Activated CD4-positive, alpha-beta T cell treated with anti-CD3 and anti-CD28 coated beads for 1 hour (primary cell): ENCODE measurements at regions not wholly inside any gene's neighbourhood (a gene's known extent, or its start where the extent isn't known, plus 50 kb on each side); places are given as distances from the start of the nearest gene placed in this dataset.
A peak's percentile ranks its signal among the peaks of the same experiment; 100 is the strongest.
"Not testable (repeated sequence)": the region's sequence is repeated elsewhere in the genome, so short reads cannot be mapped to it uniquely, and the experiment has no call there.

Source experiments
- DNase-seq: peaks from one replicate; pipeline ENCODE4 v3.0.0-alpha.2; 2020

DNA sequence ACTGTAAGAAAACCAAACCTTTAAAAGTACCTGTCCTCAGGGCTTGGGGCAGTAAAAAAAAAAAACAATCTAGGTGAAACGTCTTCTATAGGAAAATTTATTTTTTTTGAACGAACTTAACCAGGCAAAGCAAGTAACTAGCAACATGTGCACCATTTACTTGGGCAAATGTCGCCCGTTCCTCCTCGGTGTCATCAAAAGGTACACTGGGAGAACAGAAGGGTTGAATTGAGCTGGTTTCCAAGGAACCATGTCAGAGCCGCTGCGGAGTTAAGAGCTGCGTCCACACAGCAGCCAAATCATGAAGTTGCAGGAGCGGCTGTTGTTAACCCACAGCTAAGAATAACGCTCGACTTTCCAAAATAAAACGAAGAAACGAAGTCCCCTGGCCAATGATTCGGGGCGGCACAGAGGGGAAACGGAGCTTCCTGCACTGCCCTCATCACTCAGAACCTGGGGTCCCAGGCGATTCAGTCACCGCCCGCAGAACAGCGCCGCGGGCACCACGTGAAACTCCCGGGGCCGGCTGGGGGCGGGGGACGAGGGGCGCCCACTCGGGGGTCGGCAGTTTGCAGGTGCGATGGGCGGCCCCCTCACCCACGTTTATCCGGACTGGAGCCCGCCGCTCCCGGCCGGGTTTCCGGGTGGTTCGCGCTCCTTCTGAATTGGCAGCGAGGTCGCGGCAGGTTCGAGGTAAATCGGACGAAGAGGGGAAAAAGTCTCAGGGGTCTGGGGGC is 53.6 kb upstream of the PLGLB1 start:
- DNase-seq, result not testable (repeated sequence)

DNA sequence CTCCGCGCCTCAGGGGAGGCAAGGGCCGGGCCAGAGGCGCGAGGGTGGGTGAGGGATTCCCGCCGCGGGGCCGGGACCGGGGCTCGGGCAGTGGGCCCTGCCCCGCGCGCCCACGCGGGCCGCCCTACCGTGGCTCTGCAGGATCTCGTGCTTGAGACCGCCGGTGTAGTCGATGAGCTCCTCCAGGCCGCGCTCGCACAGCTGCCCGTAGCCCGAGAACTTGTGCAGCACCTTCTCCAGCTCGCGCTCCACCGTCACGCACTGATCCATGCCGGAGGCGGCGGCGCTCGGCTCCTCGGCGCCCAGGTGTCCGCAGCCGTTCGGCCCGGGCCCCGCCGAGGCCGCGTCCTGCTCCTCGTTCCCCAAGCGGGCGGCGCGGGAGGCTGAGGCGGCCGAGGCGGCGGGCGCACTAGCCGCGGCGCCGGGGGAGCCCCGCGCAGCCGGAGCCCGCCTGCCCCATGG is 54.2 kb upstream of the PLGLB1 start:
- peak; percentile 44 for DNase-seq

DNA sequence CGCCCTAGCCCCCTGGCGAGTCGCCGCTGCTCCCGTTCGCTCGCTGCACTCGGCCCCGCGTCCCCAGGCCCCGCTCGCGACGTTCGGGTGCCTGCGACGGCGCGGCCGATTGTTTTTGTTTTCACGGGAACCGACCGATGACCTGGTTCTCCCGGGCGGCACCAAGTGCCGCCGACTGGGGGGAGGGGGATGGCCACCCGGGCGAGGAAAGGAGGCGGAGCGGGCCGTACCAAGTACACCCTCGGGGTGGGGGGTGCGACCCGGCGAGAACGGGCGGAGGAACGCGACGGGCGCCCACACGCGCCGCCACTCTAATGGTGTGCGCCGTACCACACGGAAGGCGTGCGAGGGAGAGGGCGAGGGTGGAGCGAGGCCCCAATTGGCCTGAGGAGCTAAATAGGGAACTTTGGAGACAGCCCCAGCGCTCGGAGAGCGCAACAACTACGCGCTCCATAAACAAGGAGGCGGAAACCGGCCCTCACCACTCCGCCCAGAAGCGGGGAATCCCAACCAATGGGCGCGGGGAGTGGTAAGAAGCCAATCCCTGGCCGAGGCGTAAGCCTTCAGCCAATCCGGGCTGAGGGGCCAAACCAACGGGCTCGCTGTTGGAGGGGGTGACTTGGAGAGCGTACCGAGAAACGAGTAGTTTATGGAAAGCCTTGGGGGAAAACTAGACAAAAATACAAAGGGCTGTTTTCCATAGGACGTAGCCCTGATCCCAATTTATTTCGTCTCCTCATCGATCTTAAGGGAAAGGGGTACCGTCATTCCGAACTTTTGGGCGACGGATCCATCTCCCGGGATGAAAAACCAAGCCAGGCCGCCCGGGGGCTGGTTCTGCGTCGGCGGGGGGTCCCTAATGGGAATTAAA is 54.8 kb upstream of the PLGLB1 start:
- peak; percentile 86 for DNase-seq

DNA sequence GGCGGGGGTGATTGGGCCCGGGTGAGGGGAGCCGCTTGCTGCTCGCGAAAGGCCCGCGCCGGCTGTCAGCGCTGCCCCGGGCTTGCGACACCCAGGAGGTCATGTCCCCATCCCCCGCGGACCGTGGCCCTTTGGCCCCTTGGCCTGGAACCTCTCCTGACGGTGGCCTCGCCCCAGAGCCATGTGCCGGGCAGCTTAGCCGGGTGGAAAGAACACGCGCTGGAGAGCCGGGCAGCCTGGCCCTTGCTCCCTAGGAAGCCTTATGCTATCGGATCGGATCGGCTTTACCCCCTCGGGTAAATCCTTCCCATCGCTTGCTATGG is 55.4 kb upstream of the PLGLB1 start:
- not testable (repeated sequence) for DNase-seq

DNA sequence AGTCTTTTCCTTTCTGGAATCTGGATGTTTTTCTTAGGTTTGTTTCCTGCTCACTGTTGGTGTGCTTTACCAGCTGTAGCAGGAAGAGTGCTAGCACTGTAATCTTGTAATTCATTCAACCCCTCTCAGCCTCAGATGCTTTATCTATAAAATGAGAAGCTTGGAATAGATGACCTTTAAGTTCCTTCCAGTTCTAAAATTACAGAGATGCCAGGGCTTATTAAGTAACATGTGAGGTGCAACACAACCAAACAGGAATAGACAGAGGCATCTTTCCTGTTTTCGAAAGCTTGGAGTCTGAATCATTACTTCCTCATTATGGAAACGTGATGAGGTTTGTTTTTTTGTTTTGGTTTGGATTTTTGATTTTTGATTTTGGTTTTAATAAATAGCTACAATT is 60.1 kb upstream of the PLGLB1 start:
- not testable (repeated sequence) for DNase-seq

DNA sequence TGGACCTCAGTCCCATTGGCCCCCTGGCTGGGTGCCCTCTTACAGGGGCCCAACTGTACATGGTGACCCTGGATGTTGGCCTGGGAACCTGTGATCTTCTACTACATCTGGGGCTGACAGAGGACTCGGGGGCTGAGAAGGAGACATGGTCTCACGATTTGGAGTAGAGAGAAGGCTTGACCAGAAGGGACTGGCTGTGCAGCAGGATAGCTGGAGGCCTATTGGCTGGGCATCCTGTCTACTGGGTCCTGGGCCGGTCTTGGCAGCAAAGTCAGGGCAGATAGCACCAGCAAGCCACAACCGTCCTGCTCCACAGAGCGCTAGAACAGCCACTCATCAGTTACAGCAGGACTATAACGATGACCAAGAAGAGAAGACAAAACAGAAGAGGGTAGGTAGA is 66.4 kb upstream of the PLGLB1 start:
- not testable (repeated sequence) for DNase-seq

DNA sequence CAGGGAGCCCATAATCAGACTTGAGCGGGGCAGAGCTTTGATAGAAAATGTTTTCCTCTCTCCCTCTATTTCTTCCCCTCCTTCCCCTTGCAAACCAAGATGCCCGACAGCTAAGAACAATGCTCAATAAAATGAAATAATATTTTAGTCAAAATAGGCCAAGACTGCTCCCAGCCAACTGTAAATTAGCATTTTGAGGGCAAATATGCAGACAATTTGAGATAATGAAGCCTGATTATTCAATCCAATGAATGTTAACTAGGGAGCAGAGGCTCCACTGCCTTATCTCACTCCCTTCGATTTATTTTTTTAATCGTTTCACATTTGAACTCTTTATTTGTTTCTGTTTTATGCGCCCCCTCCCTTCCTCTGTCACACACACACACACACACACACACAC is 67.8 kb upstream of the PLGLB1 start:
- not testable (repeated sequence) for DNase-seq

DNA sequence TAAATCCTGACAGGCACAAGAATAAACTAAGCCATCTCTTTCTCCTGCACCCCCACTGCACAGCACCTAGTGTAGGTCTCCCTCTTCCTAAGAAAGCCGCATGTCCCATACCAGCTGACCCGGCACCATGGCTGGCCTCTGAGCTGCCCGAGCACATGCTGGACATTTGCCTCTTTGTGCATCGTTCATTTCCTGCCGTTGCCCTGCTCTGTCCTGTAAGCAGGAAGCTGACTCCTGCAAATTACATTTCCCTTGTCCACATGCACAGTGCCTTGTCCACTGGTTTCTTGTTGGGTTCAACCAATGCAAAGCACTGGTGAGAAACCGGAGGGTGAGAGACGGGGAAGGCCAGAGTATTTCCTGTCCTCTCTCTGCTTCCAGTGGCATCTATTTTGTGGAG is 71.6 kb upstream of the PLGLB1 start:
- DNase-seq, result not testable (repeated sequence)

DNA sequence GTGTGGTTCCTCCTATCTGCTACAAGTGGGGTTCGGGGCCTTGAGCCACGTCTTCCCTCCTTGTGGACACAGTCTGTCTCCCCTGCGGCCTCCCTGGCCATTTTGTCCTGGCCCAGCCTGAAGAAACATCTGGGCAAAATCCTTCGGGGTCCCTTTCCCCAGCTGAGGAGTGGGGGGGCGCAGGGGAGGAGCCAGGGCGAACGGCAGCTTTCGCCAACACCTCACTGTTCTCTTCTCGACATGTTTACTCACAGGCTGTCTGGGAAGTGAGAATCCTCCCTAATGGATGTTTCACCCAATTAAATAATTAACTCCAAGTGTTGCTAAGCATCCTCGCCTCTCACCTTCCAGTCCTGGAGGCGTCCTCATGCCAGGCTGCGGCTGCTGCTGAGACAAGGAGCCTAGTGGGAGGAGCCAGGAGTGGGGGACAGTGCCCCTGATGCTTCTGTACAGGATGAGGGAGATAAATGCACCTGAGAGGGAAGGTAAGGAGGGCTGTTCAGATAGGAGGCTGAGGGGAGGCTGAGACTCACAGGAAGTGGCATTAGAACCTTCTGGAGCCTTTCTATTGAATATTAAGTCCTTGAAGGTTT is 72.4 kb upstream of the PLGLB1 start:
- DNase-seq, result not testable (repeated sequence)

DNA sequence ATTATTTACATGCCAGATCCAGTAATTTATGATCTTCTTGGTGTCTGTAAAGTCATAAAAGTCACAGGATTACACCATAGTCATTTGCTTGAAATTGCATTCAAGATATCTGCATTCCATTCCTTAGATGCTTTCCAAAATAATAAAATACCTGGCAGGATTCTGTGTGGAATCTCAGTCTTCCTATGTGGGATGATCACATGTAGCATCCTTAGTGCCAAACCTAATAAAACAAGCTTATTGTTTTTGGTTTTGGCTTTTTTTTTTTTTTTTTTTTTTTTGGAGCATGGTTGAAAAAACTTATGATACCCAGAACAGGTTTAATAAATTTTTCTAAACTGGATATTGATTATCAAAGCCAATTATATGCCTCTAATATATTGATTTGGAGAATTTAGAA is 74.2 kb upstream of the PLGLB1 start:
- DNase-seq, result not testable (repeated sequence)

DNA sequence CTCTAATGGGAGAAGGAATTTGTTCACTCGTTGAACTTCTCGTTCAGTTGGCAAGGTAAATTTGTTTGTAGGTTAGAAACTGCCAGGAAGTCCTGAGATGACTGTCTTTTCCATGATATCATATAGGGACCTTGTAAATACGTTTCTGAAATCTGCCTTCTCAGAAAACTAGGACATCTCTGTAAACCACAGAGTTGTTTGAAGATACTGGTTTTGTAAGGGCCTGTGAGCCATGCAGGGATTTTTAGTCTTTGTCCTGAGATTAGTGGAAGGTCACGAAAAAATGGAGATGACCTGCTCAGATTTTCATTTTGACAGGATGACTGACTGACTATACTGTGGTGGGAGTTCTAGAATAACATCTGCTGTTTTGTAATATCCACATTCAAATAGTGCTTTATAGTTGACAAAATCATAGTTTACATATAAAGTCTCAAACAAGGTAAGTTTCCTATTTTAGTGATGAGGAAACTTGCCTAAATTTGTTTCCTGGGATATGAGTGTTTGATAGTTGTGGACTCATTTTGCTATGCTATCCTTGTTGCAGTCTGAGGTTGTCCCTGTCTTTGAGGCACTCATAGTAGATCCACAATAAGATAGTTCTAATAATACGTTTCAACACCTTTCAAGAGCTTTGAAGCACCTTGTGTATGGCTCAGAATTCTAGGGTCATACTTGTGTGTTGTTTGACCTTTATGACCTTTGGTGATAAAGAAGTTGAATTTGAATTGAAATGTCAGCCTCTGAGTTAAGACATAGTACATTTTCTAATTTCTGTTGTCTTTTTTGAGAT is 107.3 kb upstream of the PLGLB1 start:
- DNase-seq, result not testable (repeated sequence)

DNA sequence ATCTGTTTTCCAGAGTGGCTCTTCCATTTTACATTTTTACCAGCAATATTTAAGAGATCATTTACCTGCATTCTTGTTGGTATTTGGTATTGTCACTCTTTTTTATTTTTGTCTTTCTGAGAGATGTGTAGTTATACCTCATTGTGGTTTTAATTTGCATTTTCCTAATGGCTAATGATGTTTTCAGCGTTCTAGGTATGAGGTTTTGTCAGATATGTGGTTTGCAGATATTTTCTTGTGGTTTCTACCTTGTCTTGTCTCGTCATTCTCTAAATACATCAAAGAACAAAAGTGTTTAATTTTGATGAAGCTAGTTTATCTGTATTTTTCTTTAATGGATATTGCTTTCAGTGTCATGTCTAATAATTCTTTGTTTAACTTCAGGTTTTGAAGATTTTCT is 110.9 kb upstream of the PLGLB1 start:
- DNase-seq, result not testable (repeated sequence)

DNA sequence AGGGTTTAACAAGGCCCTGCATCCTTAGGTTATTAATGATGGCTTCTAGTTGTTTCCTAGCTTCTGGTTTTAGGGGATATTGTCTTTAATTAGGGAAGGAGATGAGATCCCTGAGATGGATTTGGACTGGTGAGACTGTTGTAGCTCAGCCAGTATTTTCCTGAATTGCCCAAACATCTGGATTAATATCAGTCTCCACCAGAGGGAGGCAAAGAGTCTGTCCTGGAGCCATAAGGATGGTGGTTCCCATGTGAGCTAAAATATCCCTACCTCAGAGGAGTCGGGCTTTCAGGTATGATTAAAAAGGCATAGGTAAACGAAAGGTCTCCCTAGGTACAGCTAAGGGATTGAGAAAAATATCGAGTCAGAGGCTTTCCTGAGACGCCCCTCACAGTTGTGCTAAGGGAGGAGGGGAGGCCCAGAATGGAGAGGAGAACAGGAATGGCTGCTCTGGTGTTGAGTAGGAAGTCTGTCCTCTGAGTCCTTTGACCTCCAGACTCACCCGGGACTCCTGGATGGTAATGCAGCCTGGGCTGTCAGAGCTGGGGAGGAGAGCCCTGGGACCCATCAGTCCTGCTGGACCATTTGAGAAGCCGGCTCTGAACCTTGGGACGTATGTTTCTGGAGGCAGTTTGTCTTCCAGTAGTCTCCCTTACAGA is 130.3 kb upstream of the PLGLB1 start:
- DNase-seq, result not testable (repeated sequence)

DNA sequence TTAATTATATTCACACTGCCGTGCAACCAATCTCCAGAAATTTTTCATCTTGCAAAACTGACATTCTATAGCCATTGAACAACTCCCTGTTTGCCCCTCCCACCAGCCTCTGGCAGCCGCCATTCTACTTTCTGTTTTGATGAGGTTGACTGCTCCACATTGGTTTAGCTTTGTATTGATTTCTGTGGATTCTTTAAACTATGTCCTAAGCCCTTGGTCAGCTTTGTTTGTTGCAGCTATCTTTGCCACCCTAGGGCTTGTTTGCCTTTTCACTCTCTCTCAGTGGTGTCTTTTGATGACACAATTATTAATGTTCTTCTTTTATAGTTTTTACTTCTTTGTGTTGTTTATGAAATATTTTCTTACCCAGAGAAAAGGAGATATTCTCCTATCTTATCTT is 152.8 kb upstream of the PLGLB1 start:
- DNase-seq, result not testable (repeated sequence)

DNA sequence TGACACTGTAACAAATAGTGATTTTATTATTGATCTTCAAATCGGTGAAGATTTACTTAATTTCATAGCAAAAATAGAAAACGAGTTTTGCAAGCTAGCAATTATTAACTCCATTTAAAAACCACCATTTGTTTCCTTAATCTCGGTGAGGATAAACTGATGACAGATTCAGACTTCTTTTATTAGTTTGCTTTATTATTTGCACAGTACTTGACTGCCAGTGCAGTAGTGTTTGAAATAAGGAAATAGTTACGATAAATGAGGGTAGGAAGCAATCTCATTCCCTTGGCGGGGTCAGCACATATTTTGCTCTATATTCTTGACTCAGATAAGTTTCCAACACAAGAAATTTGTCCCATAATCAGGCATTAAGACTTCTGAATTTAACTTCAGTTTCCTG is 161.7 kb upstream of the PLGLB1 start:
- DNase-seq, result not testable (repeated sequence)

DNA sequence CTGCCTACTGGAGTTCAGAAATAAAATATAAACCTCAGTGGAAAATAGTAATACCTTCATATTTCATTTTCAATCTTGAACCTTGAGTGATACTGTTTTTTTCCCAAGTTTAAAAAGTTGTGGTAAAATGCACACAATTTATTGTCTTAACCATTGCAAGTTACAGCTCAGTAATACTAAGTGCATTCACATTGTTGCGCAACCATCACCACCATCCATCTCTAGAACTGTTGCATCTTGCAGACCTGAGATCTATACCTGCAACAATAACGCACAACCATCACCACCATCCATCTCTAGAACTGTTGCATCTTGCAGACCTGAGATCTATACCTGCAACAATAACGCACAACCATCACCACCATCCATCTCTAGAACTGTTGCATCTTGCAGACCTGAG is 162.6 kb upstream of the PLGLB1 start:
- DNase-seq, result not testable (repeated sequence)

DNA sequence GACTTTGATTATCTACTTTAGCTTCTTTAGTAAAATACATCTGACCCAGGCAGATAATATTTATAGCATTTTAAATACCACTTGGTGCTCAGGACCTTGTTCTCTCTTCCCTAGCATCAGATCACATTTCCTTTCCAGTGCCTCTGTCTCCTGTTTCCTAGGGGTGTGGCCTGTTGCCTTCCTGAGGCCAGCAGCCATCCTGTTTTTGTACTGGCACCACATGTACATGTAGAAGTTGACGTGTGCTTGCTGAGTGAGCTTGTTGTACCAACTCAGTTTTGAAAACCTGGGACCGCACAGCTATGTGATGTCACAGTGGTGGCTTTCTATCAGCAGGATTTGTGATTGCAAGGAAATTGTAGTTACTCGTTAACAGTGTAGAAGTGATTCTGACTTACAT is 167.6 kb upstream of the PLGLB1 start:
- not testable (repeated sequence) for DNase-seq

DNA sequence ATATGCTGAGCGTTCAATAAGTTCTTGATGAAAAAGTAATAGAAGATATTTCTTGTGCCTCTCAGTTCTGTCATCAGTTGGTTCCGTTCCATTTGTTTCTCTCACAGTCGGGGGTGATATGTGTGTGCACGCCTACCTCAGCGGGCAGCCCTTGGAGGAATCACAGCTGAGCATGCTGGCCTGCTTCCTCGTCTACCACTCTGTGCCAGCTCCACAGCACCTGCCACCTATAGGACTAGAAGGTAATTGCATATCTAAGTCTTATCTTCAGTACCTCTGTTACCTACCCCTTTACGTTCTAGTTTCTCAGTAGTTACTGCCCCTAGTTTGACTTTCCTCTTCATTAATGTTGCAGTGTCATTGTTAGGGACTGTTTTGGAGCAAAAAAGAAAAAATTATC is 171.7 kb upstream of the PLGLB1 start:
- not testable (repeated sequence) for DNase-seq

DNA sequence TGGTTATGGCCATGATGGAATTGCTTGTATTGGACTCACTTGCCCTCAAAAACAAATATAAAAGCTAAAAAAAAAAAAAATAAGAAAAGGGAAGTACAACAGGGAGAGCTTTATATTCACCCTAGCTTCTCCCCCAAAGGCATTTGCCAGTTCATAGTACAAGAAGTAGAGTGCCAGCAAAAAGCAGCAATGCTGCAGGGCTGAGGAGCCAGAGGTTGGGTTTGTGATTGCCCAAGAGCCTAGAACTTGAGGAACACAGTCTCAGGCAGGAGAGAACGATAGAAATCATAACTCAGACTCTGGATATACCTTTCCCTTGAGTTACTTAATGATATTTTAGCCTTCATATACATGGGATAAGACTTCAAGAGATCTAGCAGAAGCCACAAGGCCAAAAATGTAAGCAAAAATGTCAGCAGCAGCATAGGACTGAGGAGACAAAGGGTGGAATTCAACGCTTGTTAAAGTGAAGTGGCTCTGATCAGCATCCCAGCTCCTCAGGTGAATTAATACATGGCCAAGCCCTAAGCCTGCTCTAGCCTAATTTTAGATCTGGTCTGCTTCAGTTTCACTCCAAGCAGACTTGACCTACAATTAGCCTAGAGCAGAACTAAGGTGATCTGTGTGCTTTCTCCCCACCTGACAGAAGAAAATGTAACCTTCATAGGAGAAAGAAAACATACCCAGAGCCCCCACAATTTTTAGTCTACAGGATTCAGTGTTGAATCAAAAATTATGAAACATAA is 172.8 kb upstream of the PLGLB1 start:
- not testable (repeated sequence) for DNase-seq

DNA sequence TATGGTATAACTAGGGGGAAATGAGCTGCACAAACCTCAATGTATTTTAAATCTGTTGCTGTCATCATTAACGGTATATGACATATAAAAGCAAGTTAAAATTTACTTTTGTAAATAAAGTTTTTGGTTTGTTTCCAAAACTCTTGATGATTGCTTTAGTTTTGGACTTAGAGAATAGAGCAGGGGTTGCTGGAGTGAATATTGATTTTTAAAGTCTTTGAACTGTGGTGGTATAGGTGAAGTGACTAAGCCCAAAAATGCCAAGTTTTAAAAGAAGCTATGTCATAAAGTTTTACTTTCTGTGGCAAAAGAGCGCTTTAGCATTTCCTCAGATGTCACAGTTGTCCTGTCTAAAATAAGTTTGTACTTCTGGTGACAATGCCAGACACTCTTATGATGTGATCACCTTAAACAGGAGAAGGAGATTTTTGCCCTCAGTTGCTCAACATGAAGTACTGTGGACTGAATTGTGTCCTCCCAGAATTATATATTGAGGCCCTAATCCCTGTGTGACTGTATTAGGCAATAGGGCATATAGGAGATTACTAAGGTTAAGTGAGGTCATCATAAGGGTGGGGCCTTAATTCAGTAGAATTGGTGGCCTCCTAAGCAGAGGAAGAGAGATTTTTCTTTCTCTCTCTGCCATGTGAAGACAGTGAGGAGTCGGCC is 175.2 kb upstream of the PLGLB1 start:
- DNase-seq, result not testable (repeated sequence)

DNA sequence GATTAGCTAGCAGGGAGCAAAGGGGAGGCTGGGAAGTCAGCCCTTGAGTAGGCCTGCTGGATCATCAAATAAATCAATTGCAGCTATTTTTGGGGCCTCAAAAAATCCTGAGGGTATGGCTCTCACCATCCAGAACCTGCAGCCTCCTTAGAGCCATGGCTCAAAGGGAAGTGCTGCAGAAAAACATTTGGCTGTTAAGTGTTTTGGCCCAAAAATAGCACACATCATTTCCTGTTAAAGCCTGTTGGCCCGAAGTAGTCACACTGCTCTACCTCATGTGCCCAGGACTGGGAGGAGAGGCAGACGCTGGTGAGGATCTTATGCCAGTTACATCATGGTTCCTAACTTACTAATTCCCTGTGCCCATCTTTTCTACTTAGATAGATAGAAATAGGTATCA is 176.8 kb upstream of the PLGLB1 start:
- DNase-seq, result not testable (repeated sequence)
